Psoas muscle (tissue), 7 donors: ENCODE measurements at regions not wholly inside any gene's neighbourhood (a gene's known extent, or its start where the extent isn't known, plus 50 kb on each side); places are given as distances from the start of the nearest gene placed in this dataset.

Experiments used
- ATAC-seq, 4 donors: fragments of 200-7000 bp; cut with Tn5 transposase; one replicate each; pipeline ENCODE4 v1.9.1; 2020; ENCODE audit warnings: moderate library complexity in 3 of 4, mild to moderate bottlenecking in 2 of 4
- DNase-seq, 2 donors: peaks; one replicate each; pipeline ENCODE4 v3.0.0-alpha.2; 2020
- H3K27ac ChIP-seq: fragments of 200-600 bp; one replicate; pipeline ENCODE4 v1.8.0; 2022
- H3K27me3 ChIP-seq, 3 donors: fragments of 200-600 bp in 1 of 3; one replicate each; pipeline versions ENCODE4 v1.6.1 to v1.8.0; 2013 to 2022; ENCODE audit warnings: low read length in 2 of 3, mild to moderate bottlenecking in 2 of 3, moderate library complexity in 1 of 3; ENCODE audit not compliant: insufficient read depth in 3 of 3
- H3K36me3 ChIP-seq, 2 donors: fragments of 200-600 bp in 1 of 2; one replicate each; pipeline versions ENCODE4 v1.6.1 to v1.8.0; 2013 to 2022; ENCODE audit warnings: low read depth in 1 of 2, mild to moderate bottlenecking in 1 of 2, moderate library complexity in 1 of 2; ENCODE audit not compliant: insufficient read depth in 1 of 2
- H3K4me1 ChIP-seq: fragments of 200-600 bp; one replicate; pipeline ENCODE4 v1.8.0; 2022
- H3K4me3 ChIP-seq: fragments of 200-600 bp; one replicate; pipeline ENCODE4 v1.8.0; 2022; ENCODE audit warnings: mild to moderate bottlenecking
- H3K9me3 ChIP-seq: fragments of 200-600 bp; one replicate; pipeline ENCODE4 v1.8.0; 2022
- CTCF ChIP-seq: fragments of 200-600 bp; IDR thresholded peaks from one replicate; pipeline ENCODE4 v1.8.0; 2022; ENCODE audit warnings: antibody characterized with exemption
- WGBS, 3 donors: extraction: QIAGEN DNeasy Blood & Tissue Kit; methylation state at CpG; one replicate each; pipeline versions ENCODE4 v1.1.6 to v1.1.7; 2013; 5-methylcytosine and 5-hydroxymethylcytosine counted together
- intact Hi-C, 2 donors: fragments of 100-400 bp; cut with DNase I; formaldehyde crosslinking; loops; one replicate each; pipeline versions ENCODE4 v1.11.0 to v1.14.2; 2022
- donor health status: healthy with polysubstance abuse.
- donor health status: DM: no; HTN: no; CAD: no; lungs with moderate emphysema.
- donor health status: Bipolar disorder and iron deficiency.
- donor health status: healthy.
- donor health status: DM: yes; HTN: yes; CAD: no.
- donor health status: DM: no; HTN: no; CAD: no.
- donor health status: DM: yes; HTN: yes; CAD: no.

- DNase-seq (no peak), ATAC-seq (no peak)
- Histone ChIP-seq H3K4me3 (no peak overlapping the region), H3K4me1 (no peaks in the 10 kb centered on the region), H3K36me3 (no peaks in the 10 kb centered on the region), H3K27me3 (no peaks in the 10 kb centered on the region), H3K9me3 (no peaks in the 10 kb centered on the region), H3K27ac (no peak overlapping the region)
- no peak for TF ChIP-seq CTCF
- intact Hi-C loops = no loop called here
- WGBS, 3 donors = 25 to 44% (median 36%) methylated on average over 5 of the region's 5 CpGs
Observed at GRCh38 chr14:56874375-56874774, 64.1 kb upstream of the OTX2 start.

- Histone ChIP-seq H3K36me3 (no peaks in the 10 kb centered on the region), H3K9me3 (no peaks in the 10 kb centered on the region), H3K27ac (no peak overlapping the region), H3K4me3 (no peak overlapping the region), H3K4me1 (no peaks in the 10 kb centered on the region), H3K27me3 (no peaks in the 10 kb centered on the region)
- WGBS, 3 donors = 90 to 100% (median 95%) methylated on average over 2 of the region's 2 CpGs
- no peak for TF ChIP-seq CTCF
- intact Hi-C loops = no loop called here
- DNase-seq (no peak), ATAC-seq (no peak)
Observed at GRCh38 chr14:56870336-56870735, 60.1 kb upstream of the OTX2 start.

GRCh38 chr14:56868660-56869059 lies 58.4 kb upstream of the OTX2 start:
- intact Hi-C loops = no loop called here
- Histone ChIP-seq H3K4me1 (no peaks in the 10 kb centered on the region), H3K27me3 (no peaks in the 10 kb centered on the region), H3K4me3 (no peak overlapping the region), H3K36me3 (no peaks in the 10 kb centered on the region), H3K27ac (no peak overlapping the region), H3K9me3 (no peaks in the 10 kb centered on the region)
- ATAC-seq (no peak), DNase-seq (no peak)
- 80 to 83% (median 80%) methylated on average over 5 of the region's 5 CpGs for WGBS, 3 donors
- TF ChIP-seq CTCF = no peak

- WGBS, 3 donors = 36 to 67% (median 54%) methylated on average over 5 of the region's 5 CpGs
- intact Hi-C loops = no loop called here
- no peak overlapping the region for H3K4me3 ChIP-seq
- H3K27me3 ChIP-seq = no peaks in the 10 kb centered on the region
- H3K4me1 ChIP-seq = no peaks in the 10 kb centered on the region
- TF ChIP-seq CTCF = no peak
- no peaks in the 10 kb centered on the region for H3K36me3 ChIP-seq
- ATAC-seq (no peak), DNase-seq (no peak)
- no peaks in the 10 kb centered on the region for H3K9me3 ChIP-seq
- no peak overlapping the region for H3K27ac ChIP-seq
Observed at GRCh38 chr14:56862836-56863235, 52.6 kb upstream of the OTX2 start.

- Histone ChIP-seq H3K9me3 (no peaks in the 10 kb centered on the region), H3K36me3 (no peaks in the 10 kb centered on the region), H3K27ac (no peak overlapping the region), H3K27me3 (peaks cover 0 to 16% (median 2%) of the 10 kb centered on the region in 3 donors), H3K4me3 (no peak overlapping the region), H3K4me1 (no peaks in the 10 kb centered on the region)
- ATAC-seq (no peak), DNase-seq (no peak)
- WGBS, 3 donors = 31 to 39% (median 32%) methylated on average over 4 of the region's 4 CpGs
- intact Hi-C loops = no loop called here
- no peak for TF ChIP-seq CTCF
Observed at GRCh38 chr14:56860441-56860840, 50.2 kb upstream of the OTX2 start.
